Fibroblast of lung (primary cell): ENCODE measurements at regions not wholly inside any gene's neighbourhood (a gene's known extent, or its start where the extent isn't known, plus 50 kb on each side); places are given as distances from the start of the nearest gene placed in this dataset.

ENCODE experiments used
- DNase-seq, 2 donors: peaks; one replicate each; pipeline versions ENCODE4 v3.0.0 to v3.0.0-alpha.2; 2010; ENCODE audit warnings: low read depth in 2 of 2
- H2AFZ ChIP-seq: 2 replicates; pipeline ENCODE4 v1.5.1; 2012; ENCODE audit warnings: low read length, control low read depth, inconsistent platforms
- H3K27ac ChIP-seq: 2 replicates; pipeline ENCODE4 v1.5.1; 2011; ENCODE audit warnings: low read length, control low read depth; ENCODE audit not compliant: insufficient read depth
- H3K27me3 ChIP-seq: 2 replicates; pipeline ENCODE4 v1.5.1; 2011; ENCODE audit warnings: mild to moderate bottlenecking, low read length; ENCODE audit not compliant: control insufficient read depth, insufficient read depth
- H3K36me3 ChIP-seq: 2 replicates; pipeline ENCODE4 v1.5.1; 2011; ENCODE audit warnings: low read length; ENCODE audit not compliant: control insufficient read depth, insufficient read depth
- H3K4me1 ChIP-seq: 2 replicates; pipeline ENCODE4 v1.5.1; 2011; ENCODE audit warnings: low read length; ENCODE audit not compliant: control insufficient read depth, insufficient read depth; ENCODE audit errors: extremely low read depth
- H3K4me2 ChIP-seq: 2 replicates; pipeline ENCODE4 v1.5.1; 2011; ENCODE audit warnings: low read length, control low read depth; ENCODE audit not compliant: insufficient read depth; ENCODE audit errors: extremely low read depth
- H3K4me3 ChIP-seq, 4 experiments: fragments of 200-600 bp in 1 of 4; sonication (generic) in 1 of 4; replicated peaks in 1 of 4; 2 replicates each; pipeline ENCODE4 v1.5.1; 2011 to 2016; ENCODE audit warnings: low read length in 4 of 4, low read depth in 3 of 4, mild to moderate bottlenecking in 3 of 4, control low read depth in 2 of 4, inconsistent platforms in 1 of 4, mixed read lengths in 1 of 4; ENCODE audit not compliant: insufficient read depth in 1 of 4; ENCODE audit errors: control extremely low read depth in 1 of 4
- H3K79me2 ChIP-seq: 2 replicates; pipeline ENCODE4 v1.5.1; 2012; ENCODE audit warnings: mild to moderate bottlenecking, low read length, inconsistent platforms; ENCODE audit not compliant: control insufficient read depth, insufficient read depth
- H3K9ac ChIP-seq: 2 replicates; pipeline ENCODE4 v1.5.1; 2011; ENCODE audit warnings: mild to moderate bottlenecking, low read length, control low read depth; ENCODE audit not compliant: insufficient read depth
- H3K9me3 ChIP-seq: 2 replicates; pipeline ENCODE4 v1.5.1; 2012; ENCODE audit warnings: low read depth, low read length; ENCODE audit not compliant: control insufficient read depth, insufficient read depth
- H4K20me1 ChIP-seq: 2 replicates; pipeline ENCODE4 v1.5.1; 2011; ENCODE audit warnings: low read length; ENCODE audit not compliant: control insufficient read depth, insufficient read depth; ENCODE audit errors: extremely low read depth
- CTCF ChIP-seq, 2 donors: IDR thresholded peaks in 1 of 2; conservative IDR thresholded peaks in 1 of 2; 1 replicate in 1 of 2; 2 replicates in 1 of 2; pipeline ENCODE4 v1.5.1; 2011 to 2012; ENCODE audit warnings: low read length in 2 of 2, control low read depth in 1 of 2, inconsistent platforms in 1 of 2, low read depth in 1 of 2, mild to moderate bottlenecking in 1 of 2
- EZH2 ChIP-seq: IDR thresholded peaks from 2 replicates; pipeline ENCODE4 v1.5.1; 2012; ENCODE audit warnings: low read length, control low read depth, mild to moderate bottlenecking; ENCODE audit errors: missing control alignments

DNA sequence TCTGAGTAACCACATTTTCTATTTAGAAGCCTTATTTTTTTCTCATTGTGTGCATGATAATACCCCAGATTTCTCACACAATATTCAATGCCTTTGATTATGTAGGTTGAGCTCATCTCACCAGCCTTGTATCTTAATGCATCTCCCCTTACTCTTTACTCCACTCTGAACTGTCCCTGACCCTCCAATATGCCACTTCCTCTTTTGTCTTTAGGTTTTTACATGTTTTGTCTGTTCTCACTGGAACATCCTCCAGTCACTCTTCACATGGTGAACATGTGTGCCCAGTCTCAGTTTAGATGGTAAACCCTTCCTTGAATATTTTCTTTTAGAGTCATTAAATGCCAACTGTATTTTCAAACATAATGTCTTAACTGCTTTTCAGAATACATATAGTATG is 392.9 kb upstream of the IMPG1 start:
- Histone ChIP-seq H3K27me3 (no peaks in the 10 kb centered on the region), H2AFZ (no peak overlapping the region), H3K9ac (no peak overlapping the region), H3K36me3 (no peaks in the 10 kb centered on the region), H3K4me2 (no peak overlapping the region), H3K9me3 (no peaks in the 10 kb centered on the region), H3K79me2 (no peaks in the 10 kb centered on the region), H4K20me1 (no peaks in the 10 kb centered on the region), H3K4me1 (no peaks in the 10 kb centered on the region), H3K4me3 (no peak overlapping the region), H3K27ac (no peak overlapping the region)
- no peak for DNase-seq
- TF ChIP-seq EZH2 (no peak), CTCF (conservative IDR thresholded peaks at IDR 0.05 in 1 of 2, IDR thresholded peaks at IDR 0.05 in 1 of 2; ENCODE audit: low read depth in 1 of 2, low read length in 2 of 2) (no peak)

DNA sequence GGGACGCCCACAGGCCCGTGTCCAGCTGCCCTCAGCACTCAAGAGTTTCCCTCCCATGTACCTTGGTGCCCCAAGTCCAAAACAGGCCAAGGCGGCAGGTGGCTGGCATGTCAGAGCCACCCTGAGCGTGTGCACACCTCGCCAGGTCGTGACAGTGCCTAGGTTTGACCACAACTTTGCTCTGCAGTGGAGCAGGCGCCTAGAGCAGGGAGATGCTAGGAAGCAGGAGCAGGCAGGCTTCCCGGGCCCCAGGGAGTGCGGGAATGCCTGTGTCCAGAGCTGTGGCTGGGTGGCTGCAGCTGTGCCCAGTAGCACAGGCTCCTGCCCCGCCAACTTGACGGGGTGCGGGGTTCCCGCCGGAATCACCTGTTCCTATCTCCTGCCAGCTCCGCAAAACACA is 380.8 kb upstream of the IMPG1 start:
- Histone ChIP-seq H4K20me1 (no peaks in the 10 kb centered on the region), H3K27ac (no peak overlapping the region), H2AFZ (no peak overlapping the region), H3K4me1 (no peaks in the 10 kb centered on the region), H3K4me2 (no peak overlapping the region), H3K27me3 (no peaks in the 10 kb centered on the region), H3K9me3 (no peaks in the 10 kb centered on the region), H3K79me2 (no peaks in the 10 kb centered on the region), H3K9ac (no peak overlapping the region), H3K36me3 (no peaks in the 10 kb centered on the region), H3K4me3 (no peak overlapping the region)
- TF ChIP-seq EZH2 (no peak), CTCF (conservative IDR thresholded peaks at IDR 0.05 in 1 of 2, IDR thresholded peaks at IDR 0.05 in 1 of 2; ENCODE audit: low read depth in 1 of 2, low read length in 2 of 2) (no peak)
- DNase-seq = no peak

DNA sequence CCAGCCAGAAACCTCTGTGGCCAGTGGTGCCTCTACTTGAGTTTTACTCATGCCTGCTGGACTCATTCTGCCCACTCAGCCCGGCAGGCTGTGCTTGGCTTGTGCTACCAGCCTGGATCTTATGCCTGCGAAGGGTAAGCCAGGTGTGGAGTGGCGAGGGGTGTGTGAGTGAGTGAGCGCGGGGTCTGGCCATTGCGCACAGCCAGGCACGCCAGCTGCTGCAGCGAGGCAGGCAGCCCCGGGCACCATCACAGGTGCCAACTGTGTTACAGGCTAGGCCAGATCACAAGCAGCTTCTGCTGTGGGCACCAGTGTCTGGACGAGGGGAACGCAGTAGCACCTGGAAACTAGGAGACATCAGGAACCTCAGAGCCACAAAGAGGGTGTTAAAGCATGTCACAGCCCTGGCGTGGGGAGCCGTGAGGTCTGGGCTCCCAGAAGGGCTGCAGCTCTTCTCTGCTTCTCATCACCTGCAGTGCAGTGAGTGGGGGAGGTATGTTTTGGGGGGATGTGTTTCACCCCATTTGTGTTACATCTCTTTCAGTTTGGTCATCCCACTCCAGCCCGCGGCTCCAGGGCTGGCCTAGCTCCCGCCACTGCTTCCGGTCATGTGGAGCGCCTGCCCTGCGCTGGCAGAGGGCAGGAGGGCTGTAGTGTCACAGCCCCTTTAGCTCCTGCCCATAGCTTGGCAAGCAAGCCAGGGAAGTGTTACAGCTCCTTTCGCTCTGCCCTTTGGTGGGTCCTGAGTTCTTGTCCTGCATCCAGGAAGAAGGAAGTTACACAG is 379.7 kb upstream of the IMPG1 start:
- Histone ChIP-seq H3K36me3 (no peaks in the 10 kb centered on the region), H2AFZ (no peak overlapping the region), H3K9me3 (no peaks in the 10 kb centered on the region), H3K27ac (no peak overlapping the region), H4K20me1 (no peaks in the 10 kb centered on the region), H3K4me2 (no peak overlapping the region), H3K27me3 (no peaks in the 10 kb centered on the region), H3K4me3 (no peak overlapping the region), H3K79me2 (no peaks in the 10 kb centered on the region), H3K9ac (no peak overlapping the region), H3K4me1 (no peaks in the 10 kb centered on the region)
- TF ChIP-seq CTCF (conservative IDR thresholded peaks at IDR 0.05 in 1 of 2, IDR thresholded peaks at IDR 0.05 in 1 of 2; ENCODE audit: low read depth in 1 of 2, low read length in 2 of 2) (no peak), EZH2 (no peak)
- no peak for DNase-seq
